Keratinocyte (primary cell): ENCODE measurements at regions not wholly inside any gene's neighbourhood (a gene's known extent, or its start where the extent isn't known, plus 50 kb on each side); places are given as distances from the start of the nearest gene placed in this dataset.

Experiments used
- CTCF ChIP-seq, 3 experiments: IDR thresholded peaks in 1 of 3; conservative IDR thresholded peaks in 1 of 3; optimal IDR thresholded peaks in 1 of 3; 2 replicates in 2 of 3; 3 replicates in 1 of 3; pipeline versions ENCODE3 to v1.5.1; 2011; ENCODE audit warnings: low read length in 3 of 3, mild to moderate bottlenecking in 3 of 3, moderate library complexity in 2 of 3, control low read depth in 1 of 3, inconsistent platforms in 1 of 3; ENCODE audit not compliant: insufficient read depth in 2 of 3; ENCODE audit errors: extremely low read depth in 1 of 3
- EZH2 ChIP-seq: IDR thresholded peaks from one replicate; pipeline ENCODE4 v1.6.1; 2012; ENCODE audit warnings: inconsistent platforms, mild to moderate bottlenecking, low read length, moderate library complexity

- TF ChIP-seq EZH2 (no peak), CTCF (optimal IDR thresholded peaks at IDR 0.05 in 1 of 3, IDR thresholded peaks at IDR 0.05 in 1 of 3, conservative IDR thresholded peaks at IDR 0.05 in 1 of 3; ENCODE audit: extremely low read depth in 1 of 3, insufficient read depth in 2 of 3, low read length in 3 of 3) (no peak)
Observed at GRCh38 chr6:133693565-133693964, 195.3 kb upstream of the TCF21 start.
